ENCODE measurements at regions not wholly inside any gene's neighbourhood (a gene's known extent, or its start where the extent isn't known, plus 50 kb on each side); places are given as distances from the start of the nearest gene placed in this dataset.
"Not testable (repeated sequence)": the region's sequence is repeated elsewhere in the genome, so short reads cannot be mapped to it uniquely, and the experiment has no call there.

- DNase-seq (ENCODE audit: low read depth in 2 of 2): no peak
Measured at GRCh38 chr2:149808556-149808955, 221.0 kb upstream of the MMADHC start.

GRCh38 chr2:149806651-149807050 is 219.1 kb upstream of the MMADHC start:
- DNase-seq (ENCODE audit: low read depth in 2 of 2): no peak

- DNase-seq (ENCODE audit: low read depth in 2 of 2): no peak
Measured at GRCh38 chr2:149800624-149801542, 213.3 kb upstream of the MMADHC start.

GRCh38 chr2:149799013-149799705 is 211.6 kb upstream of the MMADHC start:
- peak in 1 of 2 experiments; percentile 8 for DNase-seq (ENCODE audit: low read depth in 2 of 2)

- no peak for DNase-seq (ENCODE audit: low read depth in 2 of 2)
Measured at GRCh38 chr2:149797030-149797429, 209.5 kb upstream of the MMADHC start.

- DNase-seq (ENCODE audit: low read depth in 2 of 2): no peak
Measured at GRCh38 chr2:149789549-149789948, 202.0 kb upstream of the MMADHC start.

GRCh38 chr2:149787206-149787605 is 199.6 kb upstream of the MMADHC start:
- no peak for DNase-seq (ENCODE audit: low read depth in 2 of 2)

- no peak for DNase-seq (ENCODE audit: low read depth in 2 of 2)
Measured at GRCh38 chr2:149783284-149783683, 195.7 kb upstream of the MMADHC start.

GRCh38 chr2:149782572-149782971 is 195.0 kb upstream of the MMADHC start:
- no peak for DNase-seq (ENCODE audit: low read depth in 2 of 2)

GRCh38 chr2:149781263-149781808 is 193.8 kb upstream of the MMADHC start:
- DNase-seq (ENCODE audit: low read depth in 2 of 2): no peak

GRCh38 chr2:149773006-149773405 is 185.4 kb upstream of the MMADHC start:
- no peak for DNase-seq (ENCODE audit: low read depth in 2 of 2)

GRCh38 chr2:149768320-149768799 is 180.8 kb upstream of the MMADHC start:
- no peak for DNase-seq (ENCODE audit: low read depth in 2 of 2)

- no peak for DNase-seq (ENCODE audit: low read depth in 2 of 2)
Measured at GRCh38 chr2:149767516-149767974, 180.0 kb upstream of the MMADHC start.

- DNase-seq (ENCODE audit: low read depth in 2 of 2): no peak
Measured at GRCh38 chr2:149766339-149766738, 178.8 kb upstream of the MMADHC start.

- no peak for DNase-seq (ENCODE audit: low read depth in 2 of 2)
Measured at GRCh38 chr2:149765636-149766035, 178.1 kb upstream of the MMADHC start.

GRCh38 chr2:149765003-149765402 is 177.4 kb upstream of the MMADHC start:
- DNase-seq (ENCODE audit: low read depth in 2 of 2): no peak

- DNase-seq (ENCODE audit: low read depth in 2 of 2): no peak
Measured at GRCh38 chr2:149763358-149763757, 175.8 kb upstream of the MMADHC start.

GRCh38 chr2:149761611-149762010 is 174.0 kb upstream of the MMADHC start:
- DNase-seq (ENCODE audit: low read depth in 2 of 2): no peak

- DNase-seq (ENCODE audit: low read depth in 2 of 2): not testable (repeated sequence)
Measured at GRCh38 chr2:149759382-149759781, 171.8 kb upstream of the MMADHC start.

GRCh38 chr2:149754722-149755121 is 167.1 kb upstream of the MMADHC start:
- DNase-seq (ENCODE audit: low read depth in 2 of 2): not testable (repeated sequence)

- DNase-seq (ENCODE audit: low read depth in 2 of 2): no peak
Measured at GRCh38 chr2:149747456-149747855, 159.9 kb upstream of the MMADHC start.
